SK-N-MC (cell line): ENCODE measurements at regions not wholly inside any gene's neighbourhood (a gene's known extent, or its start where the extent isn't known, plus 50 kb on each side); places are given as distances from the start of the nearest gene placed in this dataset.

ENCODE experiments used
- EZH2 ChIP-seq: fragments of 200-600 bp; sonication (generic); IDR thresholded peaks from one replicate; pipeline ENCODE4 v1.6.1; 2017; ENCODE audit warnings: antibody characterized with exemption
- FOXP2 ChIP-seq: optimal IDR thresholded peaks from 2 replicates; pipeline ENCODE3; 2011; ENCODE audit warnings: mild to moderate bottlenecking, moderate library complexity; ENCODE audit not compliant: insufficient read depth; ENCODE audit errors: extremely low read length, control extremely low read depth
- POLR2AphosphoS5 ChIP-seq: IDR thresholded peaks from 2 replicates; pipeline ENCODE4 v1.6.1; 2012; ENCODE audit warnings: mild to moderate bottlenecking, low read depth, low read length, borderline replicate concordance

- TF ChIP-seq POLR2AphosphoS5 (no peak), EZH2 (no peak), FOXP2 (no peak)
Observed at GRCh38 chr2:60247471-60247870, 306.0 kb downstream of the BCL11A start.
